ENCODE measurements at regions not wholly inside any gene's neighbourhood (a gene's known extent, or its start where the extent isn't known, plus 50 kb on each side); places are given as distances from the start of the nearest gene placed in this dataset.

- TF ChIP-seq CTCF (conservative IDR thresholded peaks at IDR 0.05 in 1 of 2, IDR thresholded peaks at IDR 0.05 in 1 of 2; ENCODE audit: extremely low read depth in 1 of 2, insufficient read depth in 1 of 2, low read depth in 1 of 2, low read length in 2 of 2) = no peak
- TF ChIP-seq EZH2 (IDR thresholded peaks at IDR 0.05; ENCODE audit: borderline replicate concordance, low read length) = no peak
Observed at GRCh38 chr13:22883262-22883840, 297.4 kb upstream of the SGCG start.

Measured in mammary epithelial cell (primary cell).